ENCODE measurements at regions not wholly inside any gene's neighbourhood (a gene's known extent, or its start where the extent isn't known, plus 50 kb on each side); places are given as distances from the start of the nearest gene placed in this dataset.

- Mint-ChIP-seq H3K27ac (no peak overlapping the region), H3K36me3 (no peaks in the 10 kb centered on the region), H3K9me3 (peaks cover 0 to 7% (median 1%) of the 10 kb centered on the region in 7 donors), H3K4me3 (no peak overlapping the region), H3K4me1 (no peaks in the 10 kb centered on the region), H3K27me3 (no peaks in the 10 kb centered on the region)
- Histone ChIP-seq H3K27ac (ENCODE audit: insufficient read depth, low read length, poor library complexity, severe bottlenecking) (no peak overlapping the region), H3K27me3 (ENCODE audit: control insufficient read depth, insufficient read depth, low read length) (no peaks in the 10 kb centered on the region), H3K36me3 (ENCODE audit: control insufficient read depth, insufficient read depth, low read length) (no peaks in the 10 kb centered on the region), H3K4me3 (ENCODE audit: low read depth, low read length) (no peak overlapping the region), H3K4me1 (ENCODE audit: control insufficient read depth, insufficient read depth, low read length, poor library complexity, severe bottlenecking) (no peaks in the 10 kb centered on the region), H3K9me3 (ENCODE audit: control insufficient read depth in 2 of 2, low read length in 2 of 2) (no peaks in the 10 kb centered on the region)
- no peak for DNase-seq
- no peak for ATAC-seq (ENCODE audit: low read depth in 2 of 2)
These were observed 172.6 kb upstream of the BET1 start for GRCh38 chr7:94176694-94177200.

DNA sequence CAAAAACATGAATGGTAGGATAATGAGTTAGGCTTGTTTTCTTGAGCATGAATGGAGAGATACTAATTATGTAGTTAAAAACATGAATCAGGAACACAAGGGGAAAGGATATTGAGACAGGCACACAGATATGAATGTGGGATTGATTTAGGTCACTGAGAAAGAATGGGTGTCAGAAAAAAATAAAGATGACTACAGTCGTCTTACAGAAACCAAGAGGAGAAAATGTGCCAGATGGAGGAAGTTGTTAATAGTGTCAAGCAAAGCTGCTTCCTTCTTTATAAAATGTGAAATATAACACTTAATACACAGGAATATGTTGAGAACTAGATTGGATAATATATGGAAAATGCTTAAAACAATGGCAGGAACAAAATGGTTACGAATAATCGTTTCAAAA, 173.3 kb upstream of the BET1 start:
- Mint-ChIP-seq H3K27me3 (no peaks in the 10 kb centered on the region), H3K9me3 (peaks cover 0 to 7% (median 1%) of the 10 kb centered on the region in 7 donors), H3K27ac (no peak overlapping the region), H3K4me1 (no peaks in the 10 kb centered on the region), H3K4me3 (no peak overlapping the region), H3K36me3 (no peaks in the 10 kb centered on the region)
- no peaks in the 10 kb centered on the region for H3K36me3 ChIP-seq (ENCODE audit: control insufficient read depth, insufficient read depth, low read length)
- DNase-seq = no peak
- H3K9me3 ChIP-seq (ENCODE audit: control insufficient read depth in 2 of 2, low read length in 2 of 2) = no peaks in the 10 kb centered on the region
- no peak overlapping the region for H3K4me3 ChIP-seq (ENCODE audit: low read depth, low read length)
- no peak overlapping the region for H3K27ac ChIP-seq (ENCODE audit: insufficient read depth, low read length, poor library complexity, severe bottlenecking)
- H3K4me1 ChIP-seq (ENCODE audit: control insufficient read depth, insufficient read depth, low read length, poor library complexity, severe bottlenecking) = no peaks in the 10 kb centered on the region
- H3K27me3 ChIP-seq (ENCODE audit: control insufficient read depth, insufficient read depth, low read length) = no peaks in the 10 kb centered on the region
- no peak for ATAC-seq (ENCODE audit: low read depth in 2 of 2)

- Histone ChIP-seq H3K4me1 (ENCODE audit: control insufficient read depth, insufficient read depth, low read length, poor library complexity, severe bottlenecking) (no peaks in the 10 kb centered on the region), H3K36me3 (ENCODE audit: control insufficient read depth, insufficient read depth, low read length) (no peaks in the 10 kb centered on the region), H3K4me3 (ENCODE audit: low read depth, low read length) (no peak overlapping the region), H3K9me3 (ENCODE audit: control insufficient read depth in 2 of 2, low read length in 2 of 2) (no peaks in the 10 kb centered on the region), H3K27ac (ENCODE audit: insufficient read depth, low read length, poor library complexity, severe bottlenecking) (no peak overlapping the region), H3K27me3 (ENCODE audit: control insufficient read depth, insufficient read depth, low read length) (no peaks in the 10 kb centered on the region)
- no peak for DNase-seq
- no peaks in the 10 kb centered on the region for H3K36me3 Mint-ChIP-seq
- H3K27ac Mint-ChIP-seq = no peak overlapping the region
- no peaks in the 10 kb centered on the region for H3K4me1 Mint-ChIP-seq
- H3K9me3 Mint-ChIP-seq = peaks cover 0 to 7% (median 1%) of the 10 kb centered on the region in 7 donors
- no peaks in the 10 kb centered on the region for H3K27me3 Mint-ChIP-seq
- ATAC-seq (ENCODE audit: low read depth in 2 of 2) = no peak
- no peak overlapping the region for H3K4me3 Mint-ChIP-seq
These were observed 174.1 kb upstream of the BET1 start for GRCh38 chr7:94178230-94178629.

GRCh38 chr7:94179466-94179865, 175.3 kb upstream of the BET1 start:
- ATAC-seq (ENCODE audit: low read depth in 2 of 2) (no peak), DNase-seq (no peak)
- no peaks in the 10 kb centered on the region for H3K27me3 ChIP-seq (ENCODE audit: control insufficient read depth, insufficient read depth, low read length)
- H3K9me3 Mint-ChIP-seq = peaks cover 0 to 7% (median 1%) of the 10 kb centered on the region in 7 donors
- H3K9me3 ChIP-seq (ENCODE audit: control insufficient read depth in 2 of 2, low read length in 2 of 2) = no peaks in the 10 kb centered on the region
- H3K36me3 Mint-ChIP-seq = no peaks in the 10 kb centered on the region
- no peak overlapping the region for H3K4me3 Mint-ChIP-seq
- no peaks in the 10 kb centered on the region for H3K4me1 ChIP-seq (ENCODE audit: control insufficient read depth, insufficient read depth, low read length, poor library complexity, severe bottlenecking)
- no peak overlapping the region for H3K27ac ChIP-seq (ENCODE audit: insufficient read depth, low read length, poor library complexity, severe bottlenecking)
- no peaks in the 10 kb centered on the region for H3K36me3 ChIP-seq (ENCODE audit: control insufficient read depth, insufficient read depth, low read length)
- no peaks in the 10 kb centered on the region for H3K27me3 Mint-ChIP-seq
- no peaks in the 10 kb centered on the region for H3K4me1 Mint-ChIP-seq
- H3K4me3 ChIP-seq (ENCODE audit: low read depth, low read length) = no peak overlapping the region
- H3K27ac Mint-ChIP-seq = no peak overlapping the region

GRCh38 chr7:94182066-94182465, 177.9 kb upstream of the BET1 start:
- ATAC-seq (ENCODE audit: low read depth in 2 of 2) = no peak
- Mint-ChIP-seq H3K4me1 (no peaks in the 10 kb centered on the region), H3K9me3 (peaks cover 0 to 9% (median 0%) of the 10 kb centered on the region in 7 donors), H3K4me3 (no peak overlapping the region), H3K27ac (no peak overlapping the region), H3K36me3 (no peaks in the 10 kb centered on the region), H3K27me3 (no peaks in the 10 kb centered on the region)
- Histone ChIP-seq H3K9me3 (ENCODE audit: control insufficient read depth in 2 of 2, low read length in 2 of 2) (no peaks in the 10 kb centered on the region), H3K27ac (ENCODE audit: insufficient read depth, low read length, poor library complexity, severe bottlenecking) (no peak overlapping the region), H3K4me3 (ENCODE audit: low read depth, low read length) (no peak overlapping the region), H3K36me3 (ENCODE audit: control insufficient read depth, insufficient read depth, low read length) (no peaks in the 10 kb centered on the region), H3K4me1 (ENCODE audit: control insufficient read depth, insufficient read depth, low read length, poor library complexity, severe bottlenecking) (no peaks in the 10 kb centered on the region), H3K27me3 (ENCODE audit: control insufficient read depth, insufficient read depth, low read length) (no peaks in the 10 kb centered on the region)
- no peak for DNase-seq

GRCh38 chr7:94182721-94183120, 178.6 kb upstream of the BET1 start:
- no peaks in the 10 kb centered on the region for H3K9me3 ChIP-seq (ENCODE audit: control insufficient read depth in 2 of 2, low read length in 2 of 2)
- Mint-ChIP-seq H3K27me3 (no peaks in the 10 kb centered on the region), H3K4me3 (no peak overlapping the region), H3K9me3 (peaks cover 0 to 7% (median 0%) of the 10 kb centered on the region in 7 donors), H3K36me3 (no peaks in the 10 kb centered on the region), H3K27ac (no peak overlapping the region), H3K4me1 (no peaks in the 10 kb centered on the region)
- no peak for DNase-seq
- H3K4me3 ChIP-seq (ENCODE audit: low read depth, low read length) = no peak overlapping the region
- no peaks in the 10 kb centered on the region for H3K36me3 ChIP-seq (ENCODE audit: control insufficient read depth, insufficient read depth, low read length)
- no peaks in the 10 kb centered on the region for H3K27me3 ChIP-seq (ENCODE audit: control insufficient read depth, insufficient read depth, low read length)
- H3K4me1 ChIP-seq (ENCODE audit: control insufficient read depth, insufficient read depth, low read length, poor library complexity, severe bottlenecking) = no peaks in the 10 kb centered on the region
- H3K27ac ChIP-seq (ENCODE audit: insufficient read depth, low read length, poor library complexity, severe bottlenecking) = no peak overlapping the region
- no peak for ATAC-seq (ENCODE audit: low read depth in 2 of 2)

DNA sequence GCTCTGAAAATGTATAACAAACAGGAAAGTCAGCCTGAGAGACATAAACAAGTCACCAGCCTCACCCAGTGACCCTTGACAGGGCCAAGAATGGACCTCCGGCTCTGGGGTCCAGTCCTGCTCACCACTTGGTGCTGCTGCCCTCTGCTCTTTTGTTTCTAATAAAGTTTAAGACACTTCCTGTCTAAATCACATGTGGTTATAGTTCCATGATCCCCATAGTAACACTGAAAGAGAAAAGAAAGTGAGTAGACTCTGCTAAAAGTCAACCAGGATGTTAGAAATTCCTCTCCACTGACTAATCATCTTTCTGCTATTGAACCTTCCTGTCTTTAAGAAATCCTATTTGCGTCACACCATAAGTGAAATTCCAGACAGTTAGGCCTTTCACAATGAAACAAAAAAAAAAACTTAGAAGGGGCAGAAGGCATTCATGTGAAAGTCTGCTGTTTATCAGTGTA, 179.2 kb upstream of the BET1 start:
- H3K27me3 ChIP-seq (ENCODE audit: control insufficient read depth, insufficient read depth, low read length) = no peaks in the 10 kb centered on the region
- DNase-seq (no peak), ATAC-seq (ENCODE audit: low read depth in 2 of 2) (no peak)
- H3K4me1 Mint-ChIP-seq = no peaks in the 10 kb centered on the region
- no peaks in the 10 kb centered on the region for H3K36me3 ChIP-seq (ENCODE audit: control insufficient read depth, insufficient read depth, low read length)
- no peak overlapping the region for H3K4me3 ChIP-seq (ENCODE audit: low read depth, low read length)
- no peaks in the 10 kb centered on the region for H3K36me3 Mint-ChIP-seq
- H3K27ac ChIP-seq (ENCODE audit: insufficient read depth, low read length, poor library complexity, severe bottlenecking) = no peak overlapping the region
- no peak overlapping the region for H3K4me3 Mint-ChIP-seq
- no peak overlapping the region for H3K27ac Mint-ChIP-seq
- H3K9me3 Mint-ChIP-seq = peaks cover 0 to 4% (median 1%) of the 10 kb centered on the region in 7 donors
- H3K27me3 Mint-ChIP-seq = no peaks in the 10 kb centered on the region
- H3K4me1 ChIP-seq (ENCODE audit: control insufficient read depth, insufficient read depth, low read length, poor library complexity, severe bottlenecking) = no peaks in the 10 kb centered on the region
- no peaks in the 10 kb centered on the region for H3K9me3 ChIP-seq (ENCODE audit: control insufficient read depth in 2 of 2, low read length in 2 of 2)

- no peak for DNase-seq
- Mint-ChIP-seq H3K9me3 (peaks cover 0 to 4% (median 1%) of the 10 kb centered on the region in 7 donors), H3K4me1 (no peaks in the 10 kb centered on the region), H3K27ac (no peak overlapping the region), H3K4me3 (no peak overlapping the region), H3K36me3 (no peaks in the 10 kb centered on the region), H3K27me3 (no peaks in the 10 kb centered on the region)
- no peaks in the 10 kb centered on the region for H3K9me3 ChIP-seq (ENCODE audit: control insufficient read depth in 2 of 2, low read length in 2 of 2)
- H3K4me3 ChIP-seq (ENCODE audit: low read depth, low read length) = no peak overlapping the region
- no peaks in the 10 kb centered on the region for H3K4me1 ChIP-seq (ENCODE audit: control insufficient read depth, insufficient read depth, low read length, poor library complexity, severe bottlenecking)
- no peak for ATAC-seq (ENCODE audit: low read depth in 2 of 2)
- no peak overlapping the region for H3K27ac ChIP-seq (ENCODE audit: insufficient read depth, low read length, poor library complexity, severe bottlenecking)
- H3K36me3 ChIP-seq (ENCODE audit: control insufficient read depth, insufficient read depth, low read length) = no peaks in the 10 kb centered on the region
- H3K27me3 ChIP-seq (ENCODE audit: control insufficient read depth, insufficient read depth, low read length) = no peaks in the 10 kb centered on the region
These were observed 179.7 kb upstream of the BET1 start for GRCh38 chr7:94183891-94184290.
